ENCODE measurements at regions not wholly inside any gene's neighbourhood (a gene's known extent, or its start where the extent isn't known, plus 50 kb on each side); places are given as distances from the start of the nearest gene placed in this dataset.
"Not testable (repeated sequence)": the region's sequence is repeated elsewhere in the genome, so short reads cannot be mapped to it uniquely, and the experiment has no call there.

DNA sequence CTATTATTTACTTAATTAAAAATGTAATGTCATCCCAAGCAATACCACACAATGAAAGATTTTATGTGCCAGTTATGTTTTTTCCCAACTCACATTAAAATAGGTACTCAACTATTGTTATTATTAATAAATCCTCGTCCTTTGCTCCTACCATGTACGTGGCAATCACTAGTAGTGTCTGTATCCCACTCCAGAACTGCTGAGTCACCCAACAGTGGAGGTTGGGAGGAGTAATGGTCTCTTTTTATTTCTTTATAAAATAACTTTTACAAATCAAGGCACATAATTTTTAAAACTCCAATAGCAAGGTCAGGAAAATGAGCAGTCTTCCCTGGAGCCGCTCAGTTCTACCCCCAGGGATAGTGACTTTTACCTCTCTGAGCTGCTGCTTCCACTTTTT lies 273.5 kb upstream of the PLPP4 start:
- TF ChIP-seq, protein P1, sequence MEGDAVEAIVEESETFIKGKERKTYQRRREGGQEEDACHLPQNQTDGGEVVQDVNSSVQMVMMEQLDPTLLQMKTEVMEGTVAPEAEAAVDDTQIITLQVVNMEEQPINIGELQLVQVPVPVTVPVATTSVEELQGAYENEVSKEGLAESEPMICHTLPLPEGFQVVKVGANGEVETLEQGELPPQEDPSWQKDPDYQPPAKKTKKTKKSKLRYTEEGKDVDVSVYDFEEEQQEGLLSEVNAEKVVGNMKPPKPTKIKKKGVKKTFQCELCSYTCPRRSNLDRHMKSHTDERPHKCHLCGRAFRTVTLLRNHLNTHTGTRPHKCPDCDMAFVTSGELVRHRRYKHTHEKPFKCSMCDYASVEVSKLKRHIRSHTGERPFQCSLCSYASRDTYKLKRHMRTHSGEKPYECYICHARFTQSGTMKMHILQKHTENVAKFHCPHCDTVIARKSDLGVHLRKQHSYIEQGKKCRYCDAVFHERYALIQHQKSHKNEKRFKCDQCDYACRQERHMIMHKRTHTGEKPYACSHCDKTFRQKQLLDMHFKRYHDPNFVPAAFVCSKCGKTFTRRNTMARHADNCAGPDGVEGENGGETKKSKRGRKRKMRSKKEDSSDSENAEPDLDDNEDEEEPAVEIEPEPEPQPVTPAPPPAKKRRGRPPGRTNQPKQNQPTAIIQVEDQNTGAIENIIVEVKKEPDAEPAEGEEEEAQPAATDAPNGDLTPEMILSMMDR (conservative IDR thresholded peaks at IDR 0.05): no peak
- no peak overlapping the region for H3K27ac ChIP-seq

DNA sequence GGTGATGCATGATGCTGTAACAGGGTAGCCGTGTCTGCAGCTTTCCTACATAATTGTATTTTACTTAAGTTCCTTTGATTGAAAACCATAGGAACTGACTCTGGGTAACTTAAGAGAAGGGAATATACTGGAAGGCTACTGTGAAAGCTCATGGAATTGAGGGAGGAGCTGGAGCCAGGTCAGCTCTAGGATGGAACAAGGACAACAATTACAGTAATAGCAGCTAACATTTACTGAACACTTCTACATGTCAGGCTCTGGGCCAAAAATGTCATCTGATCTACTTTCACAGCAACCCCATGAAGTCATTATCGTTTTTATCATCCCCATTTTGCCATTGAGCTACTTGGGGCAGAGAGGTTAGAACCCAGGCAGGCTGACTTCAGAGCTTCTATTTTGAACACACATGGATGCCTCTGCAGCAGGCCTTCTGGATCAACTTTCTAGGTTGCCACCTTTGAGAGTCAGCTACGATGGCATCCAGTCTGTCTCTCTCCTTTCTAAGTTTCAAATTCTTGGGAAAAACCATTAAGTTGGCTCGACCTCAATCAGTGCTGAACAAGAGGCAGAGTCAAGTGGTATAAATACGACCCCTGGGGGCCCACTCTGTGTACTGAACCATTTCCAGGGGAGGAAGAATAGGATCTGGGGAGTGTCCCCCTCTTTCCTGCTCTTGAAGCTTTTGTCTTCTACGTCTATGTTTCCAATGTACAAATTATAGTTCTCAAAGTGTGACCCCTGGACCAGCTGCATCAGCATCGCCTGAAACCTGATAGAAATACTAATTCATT lies 272.3 kb upstream of the PLPP4 start:
- no peak overlapping the region for H3K27ac ChIP-seq
- TF ChIP-seq, protein P1 (conservative IDR thresholded peaks at IDR 0.05): no peak

DNA sequence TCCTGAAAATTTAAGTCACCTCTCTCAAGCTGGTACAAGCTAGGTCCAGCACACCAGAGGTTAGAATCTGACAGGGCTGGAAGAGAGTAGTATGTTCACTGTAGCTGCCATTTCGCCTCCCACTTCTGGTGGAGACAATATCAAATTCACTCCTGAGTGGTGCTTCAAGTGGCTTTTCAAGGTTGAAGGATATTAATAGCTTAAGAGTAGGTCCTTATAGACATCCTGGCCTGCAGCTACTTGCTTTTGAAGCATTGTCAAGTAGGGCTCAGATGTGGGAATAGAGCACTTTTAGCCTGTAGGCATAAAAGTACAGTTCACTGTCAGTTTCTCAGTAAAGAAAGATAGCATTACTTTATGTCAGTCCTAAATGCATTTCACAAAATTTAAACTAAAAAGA lies 270.5 kb upstream of the PLPP4 start:
- no peak overlapping the region for H3K27ac ChIP-seq
- TF ChIP-seq, protein P1 (conservative IDR thresholded peaks at IDR 0.05): no peak

DNA sequence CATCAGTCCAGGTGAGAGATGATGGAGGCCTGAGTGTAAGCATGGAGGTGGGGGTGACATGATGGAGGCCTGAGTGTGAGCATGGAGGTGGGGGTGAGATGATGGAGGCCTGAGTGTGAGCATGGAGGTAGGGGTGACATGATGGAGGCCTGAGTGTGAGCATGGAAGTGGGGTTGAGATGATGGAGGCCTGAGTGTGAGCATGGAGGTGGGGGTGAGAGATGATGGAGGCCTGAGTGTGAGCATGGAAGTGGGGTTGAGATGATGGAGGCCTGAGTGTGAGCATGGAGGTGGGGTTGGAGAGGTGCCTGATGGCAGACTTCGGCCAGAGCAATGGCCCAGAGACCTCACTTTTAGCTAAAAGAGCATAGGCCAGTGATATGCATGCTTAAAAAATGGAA lies 269.9 kb upstream of the PLPP4 start:
- not testable (repeated sequence) for H3K27ac ChIP-seq

DNA sequence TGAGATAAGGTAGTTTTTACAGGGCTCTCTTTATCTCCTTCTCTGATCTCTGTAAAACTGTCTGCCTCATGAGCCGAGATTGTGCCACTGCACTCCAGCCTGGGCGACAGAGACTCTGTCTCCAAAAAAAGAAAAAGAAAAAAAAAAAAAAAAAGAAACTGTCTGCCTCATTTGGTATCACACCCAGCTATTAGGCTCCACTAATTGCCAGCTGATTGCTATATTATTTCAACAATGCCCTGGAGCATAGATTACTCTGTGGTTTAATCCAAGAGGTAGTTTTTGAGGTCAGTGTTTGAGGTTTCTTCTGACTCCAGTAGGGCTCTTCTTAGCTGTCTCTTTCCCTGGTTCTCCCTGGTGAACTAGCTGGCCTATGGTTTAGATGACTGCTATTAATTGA lies 268.1 kb upstream of the PLPP4 start:
- H3K27ac ChIP-seq: no peak overlapping the region
- TF ChIP-seq, protein P1 (conservative IDR thresholded peaks at IDR 0.05): no peak

DNA sequence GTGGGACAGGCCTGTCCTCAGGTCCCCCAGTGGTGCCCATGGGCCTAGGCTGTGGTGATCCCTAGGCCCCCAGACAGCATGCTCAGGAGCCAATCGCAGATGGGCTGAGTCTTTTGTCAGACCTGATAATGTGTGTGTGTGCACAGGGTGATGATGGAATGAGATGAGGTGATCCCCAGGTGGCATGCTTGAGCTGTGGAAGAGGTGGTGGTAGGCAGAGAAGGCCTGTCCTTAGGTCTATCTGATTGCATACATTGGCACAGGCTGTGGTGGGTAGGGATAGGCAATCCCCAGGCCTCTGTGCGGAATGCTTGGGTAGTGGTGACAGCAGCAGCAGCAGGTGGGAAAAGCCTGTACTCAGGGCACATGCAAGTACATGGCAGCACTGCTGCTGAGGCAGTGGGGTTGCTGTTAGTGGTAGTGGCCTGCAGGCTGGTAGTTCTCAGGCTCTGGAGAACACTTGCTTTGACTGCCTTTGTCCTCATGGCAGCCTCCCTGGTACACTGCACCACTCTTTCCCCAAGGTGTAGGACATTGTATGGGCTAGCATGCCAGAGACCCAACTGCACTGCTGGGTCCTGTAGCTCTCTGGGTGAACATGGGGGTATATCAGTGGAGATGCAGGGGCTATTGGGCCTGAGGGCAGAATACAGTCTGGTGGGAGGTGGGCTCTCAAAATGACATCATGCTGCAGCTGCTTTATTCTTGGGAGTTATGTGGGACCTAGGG lies 260.9 kb upstream of the PLPP4 start:
- TF ChIP-seq, protein P1 (conservative IDR thresholded peaks at IDR 0.05): no peak
- no peak overlapping the region for H3K27ac ChIP-seq

DNA sequence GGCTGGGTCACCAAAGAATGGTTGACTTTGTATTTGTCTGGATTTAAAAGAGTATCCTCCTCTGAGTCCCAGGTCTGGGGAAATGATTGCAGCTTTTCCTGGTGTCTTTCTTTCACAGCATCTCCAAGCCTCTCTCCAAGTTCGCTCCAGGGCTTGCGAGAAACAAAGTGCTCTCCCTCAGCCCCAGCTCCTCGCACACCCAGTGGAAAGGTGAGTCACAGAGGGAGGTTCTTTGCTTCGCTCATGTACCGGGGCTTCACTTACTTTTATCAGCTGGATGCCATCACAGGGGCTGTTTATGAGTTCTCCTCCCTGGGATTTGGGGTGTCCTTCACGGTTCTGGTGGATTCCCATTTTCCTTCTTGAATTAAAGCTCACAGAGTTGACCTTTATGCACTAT lies 252.2 kb upstream of the PLPP4 start:
- H3K27ac ChIP-seq: peak overlapping the region; percentile 76
- TF ChIP-seq, protein P1 (conservative IDR thresholded peaks at IDR 0.05): no peak
